Tibial nerve (tissue), 3 donors: ENCODE measurements at regions not wholly inside any gene's neighbourhood (a gene's known extent, or its start where the extent isn't known, plus 50 kb on each side); places are given as distances from the start of the nearest gene placed in this dataset.

Source experiments
- CTCF ChIP-seq, 5 experiments: fragments of 200-600 bp in 3 of 5; fragments of 450-650 bp in 2 of 5; sonication (generic) in 3 of 5; IDR thresholded peaks; one replicate each; pipeline ENCODE4 v1.5.1; 2016 to 2019; ENCODE audit warnings: antibody characterized with exemption in 5 of 5, mild to moderate bottlenecking in 3 of 5, moderate library complexity in 2 of 5
- POLR2A ChIP-seq, 2 donors: fragments of 450-650 bp; IDR thresholded peaks; one replicate each; pipeline ENCODE4 v1.6.1; 2017; ENCODE audit warnings: antibody characterized with exemption in 2 of 2, mild to moderate bottlenecking in 2 of 2, moderate library complexity in 2 of 2

- TF ChIP-seq CTCF (IDR thresholded peaks at IDR 0.05) (no peak), POLR2A (IDR thresholded peaks at IDR 0.05) (no peak)
Measured at GRCh38 chr13:47142105-47142504, 245.3 kb upstream of the HTR2A start.
